ENCODE measurements at regions not wholly inside any gene's neighbourhood (a gene's known extent, or its start where the extent isn't known, plus 50 kb on each side); places are given as distances from the start of the nearest gene placed in this dataset.

- POLR2A ChIA-PET = no interaction called here
- H3K4me3 Mint-ChIP-seq = no peak overlapping the region
- no peaks in the 10 kb centered on the region for H3K36me3 Mint-ChIP-seq
- no peaks in the 10 kb centered on the region for H3K4me1 Mint-ChIP-seq
- no peak overlapping the region for H3K27ac Mint-ChIP-seq
- ATAC-seq (ENCODE audit: low read depth) = no peak
- H3K27me3 Mint-ChIP-seq = peaks cover 45% of the 10 kb centered on the region
- no peak for DNase-seq
- H3K9me3 Mint-ChIP-seq = no peaks in the 10 kb centered on the region
Measured at GRCh38 chr16:73547552-73548403, 499.9 kb upstream of the ZFHX3 start.

DNA sequence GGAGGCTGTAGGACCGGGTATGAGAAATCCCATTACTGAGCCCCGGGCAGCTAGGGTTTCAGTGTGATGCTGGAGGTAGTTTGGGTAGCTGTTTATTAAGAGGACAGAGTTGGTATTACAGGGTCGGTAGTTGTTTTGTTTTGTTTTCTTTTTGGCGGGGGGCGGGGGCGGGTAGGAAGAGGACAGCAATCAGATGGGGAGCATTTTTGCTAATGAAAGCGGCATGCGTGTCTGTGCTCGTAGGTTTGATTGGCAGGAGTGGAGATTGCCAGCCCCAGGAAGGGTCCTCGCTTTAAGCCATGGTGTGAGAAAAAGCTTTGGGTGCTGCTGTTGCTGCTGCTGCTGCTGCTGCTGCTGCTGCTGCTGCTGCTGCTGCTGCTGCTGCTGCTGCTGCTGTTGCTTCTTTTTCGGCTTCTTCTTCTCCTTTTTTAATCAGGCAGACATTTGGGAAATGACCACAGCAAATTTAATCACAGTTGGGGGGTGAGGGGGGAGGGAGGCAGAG, 498.5 kb upstream of the ZFHX3 start:
- H3K27ac Mint-ChIP-seq = no peak overlapping the region
- ATAC-seq (ENCODE audit: low read depth) (no peak), DNase-seq (no peak)
- POLR2A ChIA-PET = interaction anchor here (0.6 kb wide), 1 partner anchor 268 kb away, joined by 3 read pairs; no protein-coding TSS in a partner anchor
- H3K27me3 Mint-ChIP-seq = peaks cover 48% of the 10 kb centered on the region
- H3K4me1 Mint-ChIP-seq = no peaks in the 10 kb centered on the region
- H3K4me3 Mint-ChIP-seq = no peak overlapping the region
- H3K9me3 Mint-ChIP-seq = no peaks in the 10 kb centered on the region
- H3K36me3 Mint-ChIP-seq = no peaks in the 10 kb centered on the region

GRCh38 chr16:73545755-73546154, 497.8 kb upstream of the ZFHX3 start:
- Mint-ChIP-seq H3K4me1 (no peaks in the 10 kb centered on the region), H3K36me3 (no peaks in the 10 kb centered on the region), H3K9me3 (no peaks in the 10 kb centered on the region), H3K27ac (no peak overlapping the region), H3K27me3 (peaks cover 48% of the 10 kb centered on the region), H3K4me3 (no peak overlapping the region)
- no peak for DNase-seq
- no peak for ATAC-seq (ENCODE audit: low read depth)
- POLR2A ChIA-PET = interaction anchor here (0.6 kb wide), 1 partner anchor 269 kb away, joined by 3 read pairs; no protein-coding TSS in a partner anchor

DNA sequence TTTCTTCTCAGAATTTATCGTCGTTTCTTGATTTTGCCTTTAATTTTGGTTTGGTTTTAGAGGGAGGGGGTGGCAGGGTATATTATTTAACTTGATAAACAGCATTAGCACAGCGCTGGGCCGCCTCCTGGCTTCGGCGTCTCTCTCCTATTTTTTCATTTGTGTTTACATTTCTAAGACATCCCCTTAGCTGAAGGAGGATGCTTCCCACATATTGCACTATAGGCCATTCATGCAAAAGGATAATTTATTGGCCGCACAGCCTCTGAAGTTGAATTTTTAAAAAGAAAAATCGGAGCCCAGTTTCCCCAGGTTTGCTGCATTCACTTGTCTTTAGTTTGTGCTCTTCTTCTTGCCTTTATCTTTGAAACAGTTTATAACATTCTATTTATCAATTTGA, 497.4 kb upstream of the ZFHX3 start:
- ATAC-seq (ENCODE audit: low read depth) (no peak), DNase-seq (no peak)
- Mint-ChIP-seq H3K4me1 (no peaks in the 10 kb centered on the region), H3K4me3 (no peak overlapping the region), H3K9me3 (no peaks in the 10 kb centered on the region), H3K27me3 (peaks cover 48% of the 10 kb centered on the region), H3K36me3 (no peaks in the 10 kb centered on the region), H3K27ac (no peak overlapping the region)
- POLR2A ChIA-PET = no interaction called here

- POLR2A ChIA-PET = no interaction called here
- Mint-ChIP-seq H3K4me3 (no peak overlapping the region), H3K4me1 (no peaks in the 10 kb centered on the region), H3K27ac (no peak overlapping the region), H3K36me3 (no peaks in the 10 kb centered on the region), H3K9me3 (no peaks in the 10 kb centered on the region), H3K27me3 (peaks cover 48% of the 10 kb centered on the region)
- DNase-seq = no peak
- no peak for ATAC-seq (ENCODE audit: low read depth)
Measured at GRCh38 chr16:73544826-73545225, 496.9 kb upstream of the ZFHX3 start.

DNA sequence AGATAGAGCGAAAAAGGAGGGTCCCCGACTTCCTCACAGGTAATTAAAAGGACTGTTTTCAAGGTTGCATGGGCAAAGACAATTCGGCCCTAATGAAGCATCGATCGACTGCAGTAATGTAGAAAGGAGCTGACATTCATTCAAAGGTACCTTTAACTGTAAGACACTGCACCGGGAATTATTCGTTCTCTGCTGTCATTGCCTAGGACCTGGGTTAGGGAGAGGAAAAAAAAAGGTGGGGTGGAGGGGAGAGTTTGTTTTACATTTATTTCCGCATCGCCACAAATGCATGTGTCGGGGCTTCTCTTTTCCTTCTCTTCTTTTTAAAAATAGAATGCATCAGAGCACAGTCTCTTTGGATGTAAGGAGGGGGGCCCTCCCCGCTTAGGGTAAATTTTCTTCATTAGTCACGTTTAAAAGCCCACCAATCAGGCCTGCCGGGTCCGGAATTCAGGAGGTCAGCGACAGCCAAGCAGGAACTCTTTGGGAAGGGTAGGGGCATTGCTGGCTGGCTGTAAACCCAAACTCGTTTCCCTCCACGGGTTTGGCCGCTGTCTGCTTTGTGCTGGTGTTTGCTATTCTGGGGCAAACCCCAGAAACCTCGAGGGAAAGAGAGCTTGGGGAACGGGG, 496.2 kb upstream of the ZFHX3 start:
- no peak overlapping the region for H3K4me3 Mint-ChIP-seq
- H3K9me3 Mint-ChIP-seq = no peaks in the 10 kb centered on the region
- no peaks in the 10 kb centered on the region for H3K4me1 Mint-ChIP-seq
- no peaks in the 10 kb centered on the region for H3K36me3 Mint-ChIP-seq
- POLR2A ChIA-PET = no interaction called here
- ATAC-seq (ENCODE audit: low read depth) = no peak
- H3K27ac Mint-ChIP-seq = no peak overlapping the region
- DNase-seq = no peak
- H3K27me3 Mint-ChIP-seq = peaks cover 48% of the 10 kb centered on the region

DNA sequence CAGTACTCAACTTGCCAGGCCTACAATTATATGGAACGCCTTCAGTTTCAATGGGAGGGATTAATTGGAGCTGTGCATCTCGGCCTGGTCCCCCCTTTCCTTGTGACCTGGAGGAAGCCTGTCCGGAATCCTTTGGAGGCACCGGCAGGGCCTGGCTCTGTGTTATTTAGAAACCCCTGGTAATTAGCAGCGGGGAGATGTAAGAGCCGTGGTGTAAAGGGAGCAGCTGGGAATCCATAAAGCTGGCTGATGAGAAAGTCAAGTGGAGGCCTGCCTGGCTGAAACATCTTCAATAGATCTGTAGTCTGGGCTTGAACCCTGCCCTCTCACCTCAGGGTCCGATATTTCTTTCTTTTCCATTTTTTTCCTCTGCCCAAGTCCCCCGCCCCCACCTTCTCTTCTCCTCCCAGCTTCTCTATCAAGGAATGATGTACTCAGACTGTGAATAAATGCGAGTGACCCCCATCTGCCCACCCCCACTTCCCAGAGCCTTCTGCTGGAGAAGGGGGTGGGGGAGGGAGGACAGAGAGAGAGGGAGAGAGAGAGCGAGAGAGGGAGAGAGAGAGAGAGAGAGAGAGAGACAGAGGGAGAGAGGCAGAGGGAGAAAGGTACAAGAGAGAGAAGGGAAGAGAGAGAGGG, 495.5 kb upstream of the ZFHX3 start:
- no peak for DNase-seq
- Mint-ChIP-seq H3K4me1 (no peaks in the 10 kb centered on the region), H3K27me3 (peaks cover 48% of the 10 kb centered on the region), H3K36me3 (no peaks in the 10 kb centered on the region), H3K9me3 (no peaks in the 10 kb centered on the region), H3K4me3 (no peak overlapping the region), H3K27ac (no peak overlapping the region)
- POLR2A ChIA-PET = no interaction called here
- ATAC-seq (ENCODE audit: low read depth) = no peak

DNA sequence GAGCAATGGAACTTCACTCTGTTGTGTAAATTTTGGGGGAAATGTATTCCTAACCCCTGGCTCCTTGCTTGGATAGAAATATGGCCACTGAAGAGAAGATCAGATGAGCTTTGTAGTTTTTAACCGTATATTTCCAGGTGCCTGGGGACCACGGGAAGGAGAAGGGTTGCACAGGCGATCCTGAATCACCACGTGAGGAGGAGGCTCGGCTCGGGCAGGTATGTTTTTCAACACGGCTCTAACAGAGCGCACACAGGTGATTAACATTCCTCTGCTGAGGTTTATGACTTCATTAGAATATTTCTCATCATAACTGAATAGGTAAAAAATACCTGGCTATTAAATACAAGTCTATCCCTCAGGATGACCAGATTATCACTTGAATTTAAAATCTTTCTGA, 495.0 kb upstream of the ZFHX3 start:
- H3K4me3 Mint-ChIP-seq = no peak overlapping the region
- DNase-seq (no peak), ATAC-seq (ENCODE audit: low read depth) (no peak)
- no peak overlapping the region for H3K27ac Mint-ChIP-seq
- H3K27me3 Mint-ChIP-seq = peaks cover 48% of the 10 kb centered on the region
- H3K36me3 Mint-ChIP-seq = no peaks in the 10 kb centered on the region
- H3K9me3 Mint-ChIP-seq = no peaks in the 10 kb centered on the region
- no peaks in the 10 kb centered on the region for H3K4me1 Mint-ChIP-seq
- POLR2A ChIA-PET = no interaction called here

- H3K36me3 Mint-ChIP-seq = no peaks in the 10 kb centered on the region
- no peak overlapping the region for H3K27ac Mint-ChIP-seq
- POLR2A ChIA-PET = no interaction called here
- H3K4me3 Mint-ChIP-seq = no peak overlapping the region
- no peak for ATAC-seq (ENCODE audit: low read depth)
- peaks cover 4% of the 10 kb centered on the region for H3K27me3 Mint-ChIP-seq
- no peak for DNase-seq
- no peaks in the 10 kb centered on the region for H3K4me1 Mint-ChIP-seq
- H3K9me3 Mint-ChIP-seq = no peaks in the 10 kb centered on the region
Measured at GRCh38 chr16:73537921-73538320, 490.0 kb upstream of the ZFHX3 start.

GRCh38 chr16:73536931-73537330, 489.0 kb upstream of the ZFHX3 start:
- Mint-ChIP-seq H3K27ac (no peak overlapping the region), H3K4me1 (no peaks in the 10 kb centered on the region), H3K4me3 (no peak overlapping the region), H3K27me3 (no peaks in the 10 kb centered on the region), H3K9me3 (no peaks in the 10 kb centered on the region), H3K36me3 (no peaks in the 10 kb centered on the region)
- ATAC-seq (ENCODE audit: low read depth) (no peak), DNase-seq (no peak)
- POLR2A ChIA-PET = no interaction called here

DNA sequence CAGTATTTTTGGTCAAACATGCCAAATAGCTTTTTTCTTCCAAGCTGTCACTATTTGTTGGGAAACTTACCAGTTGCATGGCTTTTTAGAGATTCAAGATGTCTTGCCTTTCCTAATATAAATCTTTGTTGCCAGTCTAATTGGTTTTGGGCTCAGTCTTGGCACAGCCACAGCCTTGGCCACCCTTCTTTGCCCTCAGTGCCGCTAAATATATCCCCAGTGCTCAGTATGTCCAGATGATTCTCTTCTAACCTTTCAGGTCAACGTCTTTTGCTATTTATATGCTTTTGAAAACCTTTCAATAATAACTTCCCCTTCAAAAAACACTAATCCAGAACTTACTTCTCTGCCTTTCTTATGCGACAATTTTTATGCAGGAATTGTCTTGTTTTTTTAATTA, 483.1 kb upstream of the ZFHX3 start:
- DNase-seq (no peak), ATAC-seq (ENCODE audit: low read depth) (no peak)
- peaks cover 3% of the 10 kb centered on the region for H3K9me3 Mint-ChIP-seq
- H3K4me1 Mint-ChIP-seq = no peaks in the 10 kb centered on the region
- no peaks in the 10 kb centered on the region for H3K36me3 Mint-ChIP-seq
- POLR2A ChIA-PET = no interaction called here
- no peaks in the 10 kb centered on the region for H3K27me3 Mint-ChIP-seq
- H3K27ac Mint-ChIP-seq = no peak overlapping the region
- H3K4me3 Mint-ChIP-seq = no peak overlapping the region

- ATAC-seq (ENCODE audit: low read depth) (no peak), DNase-seq (no peak)
- POLR2A ChIA-PET = no interaction called here
- Mint-ChIP-seq H3K36me3 (no peaks in the 10 kb centered on the region), H3K4me1 (no peaks in the 10 kb centered on the region), H3K27me3 (no peaks in the 10 kb centered on the region), H3K4me3 (no peak overlapping the region), H3K27ac (no peak overlapping the region), H3K9me3 (peaks cover 3% of the 10 kb centered on the region)
Measured at GRCh38 chr16:73530529-73530928, 482.6 kb upstream of the ZFHX3 start.

GRCh38 chr16:73529303-73530012, 481.5 kb upstream of the ZFHX3 start:
- Mint-ChIP-seq H3K27me3 (no peaks in the 10 kb centered on the region), H3K27ac (no peak overlapping the region), H3K4me1 (no peaks in the 10 kb centered on the region), H3K36me3 (no peaks in the 10 kb centered on the region), H3K9me3 (peaks cover 3% of the 10 kb centered on the region), H3K4me3 (no peak overlapping the region)
- DNase-seq (no peak), ATAC-seq (ENCODE audit: low read depth) (no peak)
- POLR2A ChIA-PET = no interaction called here

All from activated naive CD8-positive, alpha-beta T cell treated with anti-CD3 and anti-CD28 coated beads, Interleukin-2, amount 10 ng/mL, durations not matched to agents 7 days and 5 days (primary cell).